ENCODE measurements at regions not wholly inside any gene's neighbourhood (a gene's known extent, or its start where the extent isn't known, plus 50 kb on each side); places are given as distances from the start of the nearest gene placed in this dataset.
A peak's percentile ranks its signal among the peaks of the same experiment; 100 is the strongest.

DNA sequence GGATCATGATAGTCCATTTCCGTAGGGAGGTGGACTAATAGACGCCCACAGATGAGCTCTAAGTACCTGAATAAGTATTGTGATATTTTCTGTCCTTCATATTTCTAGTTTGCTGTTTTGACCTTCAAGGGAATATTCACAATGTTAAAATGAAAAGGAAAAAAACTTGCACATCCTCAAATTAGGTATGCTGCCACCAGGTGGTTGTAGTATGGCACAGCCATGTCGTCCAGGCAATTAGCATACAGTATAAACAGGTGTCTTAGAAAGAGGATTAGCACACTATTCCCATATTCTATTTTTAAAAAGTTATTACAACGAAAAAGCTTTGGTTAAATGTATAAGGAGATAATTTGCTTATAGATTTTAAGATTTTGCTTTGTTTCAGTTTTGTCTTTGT, 802.0 kb downstream of the RPA4 start:
- POLR2A ChIA-PET (ENCODE audit: low non-redundant PET), result no interaction called here
- no peak overlapping the region for H3K4me3 ChIP-seq (ENCODE audit: low read depth, low read length, poor library complexity, severe bottlenecking)
- CTCF ChIA-PET, result no interaction called here
- no peaks in the 10 kb centered on the region for H3K36me3 ChIP-seq (ENCODE audit: insufficient read depth, low read length, poor library complexity, severe bottlenecking)
- H3K4me1 ChIP-seq (ENCODE audit: insufficient read depth, low read length, poor library complexity, severe bottlenecking), result no peaks in the 10 kb centered on the region
- DNase-seq (ENCODE audit: low spot score), result peak; percentile 56
- intact Hi-C loops (cut with micrococcal nuclease; ENCODE audit: unreplicated experiment), result loop anchor here (5.0 to 10.0 kb wide), 2 partner anchors 661 to 913 kb away; no protein-coding TSS in a partner anchor
- no peak overlapping the region for H3K27ac ChIP-seq (ENCODE audit: low read depth, low read length, poor library complexity, severe bottlenecking)
- no TSS peak for BruUV-seq (replicated peaks)
- H3K27me3 ChIP-seq (replicated peaks; ENCODE audit: insufficient read depth, low read depth, low read length, poor library complexity), result no peaks in the 10 kb centered on the region
- no peaks in the 10 kb centered on the region for H3K9me3 ChIP-seq (ENCODE audit: low read depth, low read length, poor library complexity, severe bottlenecking)
- TF ChIP-seq, protein P1, sequence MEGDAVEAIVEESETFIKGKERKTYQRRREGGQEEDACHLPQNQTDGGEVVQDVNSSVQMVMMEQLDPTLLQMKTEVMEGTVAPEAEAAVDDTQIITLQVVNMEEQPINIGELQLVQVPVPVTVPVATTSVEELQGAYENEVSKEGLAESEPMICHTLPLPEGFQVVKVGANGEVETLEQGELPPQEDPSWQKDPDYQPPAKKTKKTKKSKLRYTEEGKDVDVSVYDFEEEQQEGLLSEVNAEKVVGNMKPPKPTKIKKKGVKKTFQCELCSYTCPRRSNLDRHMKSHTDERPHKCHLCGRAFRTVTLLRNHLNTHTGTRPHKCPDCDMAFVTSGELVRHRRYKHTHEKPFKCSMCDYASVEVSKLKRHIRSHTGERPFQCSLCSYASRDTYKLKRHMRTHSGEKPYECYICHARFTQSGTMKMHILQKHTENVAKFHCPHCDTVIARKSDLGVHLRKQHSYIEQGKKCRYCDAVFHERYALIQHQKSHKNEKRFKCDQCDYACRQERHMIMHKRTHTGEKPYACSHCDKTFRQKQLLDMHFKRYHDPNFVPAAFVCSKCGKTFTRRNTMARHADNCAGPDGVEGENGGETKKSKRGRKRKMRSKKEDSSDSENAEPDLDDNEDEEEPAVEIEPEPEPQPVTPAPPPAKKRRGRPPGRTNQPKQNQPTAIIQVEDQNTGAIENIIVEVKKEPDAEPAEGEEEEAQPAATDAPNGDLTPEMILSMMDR (conservative IDR thresholded peaks at IDR 0.05; ENCODE audit: low read depth, low read length), result peak; percentile 77
- TF ChIP-seq EZH2 (IDR thresholded peaks at IDR 0.05; ENCODE audit: borderline replicate concordance, low read depth, low read length, poor library complexity, severe bottlenecking), result no peak

DNA sequence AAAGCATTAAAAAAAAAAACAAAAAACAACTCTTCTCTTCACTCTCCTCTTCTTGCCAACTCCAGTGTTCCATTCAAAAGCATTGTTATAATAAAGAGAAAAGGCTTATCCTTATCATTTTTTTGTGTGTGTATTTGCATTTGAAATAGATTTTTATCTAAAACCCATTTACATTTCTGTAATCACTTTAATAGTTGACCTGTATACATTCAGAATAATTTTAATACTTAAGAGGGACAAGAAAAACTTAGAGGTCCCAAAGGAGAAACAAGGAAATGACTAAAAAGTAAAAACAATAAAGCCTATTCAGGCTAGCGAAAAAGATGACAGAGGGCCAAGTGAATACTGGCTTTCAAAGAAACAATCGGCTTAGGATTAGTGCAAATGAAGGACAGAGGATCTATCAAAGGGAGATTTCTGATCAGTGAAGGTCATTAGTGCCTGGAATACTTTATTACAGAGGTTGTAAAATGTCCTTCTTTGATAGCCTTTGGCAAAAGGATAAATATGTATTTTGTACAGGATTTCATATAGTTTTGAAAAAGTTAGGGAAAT, 808.3 kb downstream of the RPA4 start:
- POLR2A ChIA-PET (ENCODE audit: low non-redundant PET), result no interaction called here
- no peaks in the 10 kb centered on the region for H3K27me3 ChIP-seq (replicated peaks; ENCODE audit: insufficient read depth, low read depth, low read length, poor library complexity)
- H3K4me3 ChIP-seq (ENCODE audit: low read depth, low read length, poor library complexity, severe bottlenecking), result no peak overlapping the region
- peaks cover 5% of the 10 kb centered on the region for H3K4me1 ChIP-seq (ENCODE audit: insufficient read depth, low read length, poor library complexity, severe bottlenecking)
- peak; percentile 32 for DNase-seq (ENCODE audit: low spot score)
- no peak overlapping the region for H3K27ac ChIP-seq (ENCODE audit: low read depth, low read length, poor library complexity, severe bottlenecking)
- BruUV-seq (replicated peaks), result no TSS peak
- no peaks in the 10 kb centered on the region for H3K36me3 ChIP-seq (ENCODE audit: insufficient read depth, low read length, poor library complexity, severe bottlenecking)
- H3K9me3 ChIP-seq (ENCODE audit: low read depth, low read length, poor library complexity, severe bottlenecking), result no peaks in the 10 kb centered on the region
- intact Hi-C loops (cut with micrococcal nuclease; ENCODE audit: unreplicated experiment), result no loop called here
- TF ChIP-seq, protein P1 (conservative IDR thresholded peaks at IDR 0.05; ENCODE audit: low read depth, low read length), result no peak
- TF ChIP-seq EZH2 (IDR thresholded peaks at IDR 0.05; ENCODE audit: borderline replicate concordance, low read depth, low read length, poor library complexity, severe bottlenecking), result no peak
- CTCF ChIA-PET, result interaction anchor here (0.6 kb wide), 1 partner anchor 171 kb away, joined by 16 read pairs; no protein-coding TSS in a partner anchor

DNA sequence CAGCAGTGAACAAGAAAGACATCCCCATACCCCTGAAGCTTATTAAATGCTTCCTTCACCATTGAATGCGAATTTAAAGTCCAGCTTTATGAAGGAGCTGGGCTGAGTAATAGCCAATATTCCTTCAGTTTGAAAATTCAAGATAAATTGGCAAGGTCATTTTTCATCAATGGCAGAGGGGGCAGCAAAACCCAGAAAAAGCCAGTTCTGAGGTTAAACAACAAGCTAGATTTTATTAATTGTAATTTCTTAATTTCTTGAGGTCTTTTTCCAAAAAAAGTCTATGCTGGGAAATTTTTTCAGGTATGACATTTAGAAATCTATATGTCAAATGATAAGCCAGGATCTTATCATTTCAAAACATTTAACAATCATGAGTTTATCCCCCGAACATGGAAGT, 808.9 kb downstream of the RPA4 start:
- peaks cover 5% of the 10 kb centered on the region for H3K4me1 ChIP-seq (ENCODE audit: insufficient read depth, low read length, poor library complexity, severe bottlenecking)
- no peaks in the 10 kb centered on the region for H3K9me3 ChIP-seq (ENCODE audit: low read depth, low read length, poor library complexity, severe bottlenecking)
- H3K36me3 ChIP-seq (ENCODE audit: insufficient read depth, low read length, poor library complexity, severe bottlenecking), result no peaks in the 10 kb centered on the region
- CTCF ChIA-PET, result no interaction called here
- POLR2A ChIA-PET (ENCODE audit: low non-redundant PET), result no interaction called here
- BruUV-seq (replicated peaks), result no TSS peak
- TF ChIP-seq EZH2 (IDR thresholded peaks at IDR 0.05; ENCODE audit: borderline replicate concordance, low read depth, low read length, poor library complexity, severe bottlenecking), result no peak
- TF ChIP-seq, protein P1 (conservative IDR thresholded peaks at IDR 0.05; ENCODE audit: low read depth, low read length), result no peak
- no peaks in the 10 kb centered on the region for H3K27me3 ChIP-seq (replicated peaks; ENCODE audit: insufficient read depth, low read depth, low read length, poor library complexity)
- no peak overlapping the region for H3K4me3 ChIP-seq (ENCODE audit: low read depth, low read length, poor library complexity, severe bottlenecking)
- DNase-seq (ENCODE audit: low spot score), result no peak
- intact Hi-C loops (cut with micrococcal nuclease; ENCODE audit: unreplicated experiment), result no loop called here
- no peak overlapping the region for H3K27ac ChIP-seq (ENCODE audit: low read depth, low read length, poor library complexity, severe bottlenecking)
